ENCODE measurements at regions not wholly inside any gene's neighbourhood (a gene's known extent, or its start where the extent isn't known, plus 50 kb on each side); places are given as distances from the start of the nearest gene placed in this dataset.

DNA sequence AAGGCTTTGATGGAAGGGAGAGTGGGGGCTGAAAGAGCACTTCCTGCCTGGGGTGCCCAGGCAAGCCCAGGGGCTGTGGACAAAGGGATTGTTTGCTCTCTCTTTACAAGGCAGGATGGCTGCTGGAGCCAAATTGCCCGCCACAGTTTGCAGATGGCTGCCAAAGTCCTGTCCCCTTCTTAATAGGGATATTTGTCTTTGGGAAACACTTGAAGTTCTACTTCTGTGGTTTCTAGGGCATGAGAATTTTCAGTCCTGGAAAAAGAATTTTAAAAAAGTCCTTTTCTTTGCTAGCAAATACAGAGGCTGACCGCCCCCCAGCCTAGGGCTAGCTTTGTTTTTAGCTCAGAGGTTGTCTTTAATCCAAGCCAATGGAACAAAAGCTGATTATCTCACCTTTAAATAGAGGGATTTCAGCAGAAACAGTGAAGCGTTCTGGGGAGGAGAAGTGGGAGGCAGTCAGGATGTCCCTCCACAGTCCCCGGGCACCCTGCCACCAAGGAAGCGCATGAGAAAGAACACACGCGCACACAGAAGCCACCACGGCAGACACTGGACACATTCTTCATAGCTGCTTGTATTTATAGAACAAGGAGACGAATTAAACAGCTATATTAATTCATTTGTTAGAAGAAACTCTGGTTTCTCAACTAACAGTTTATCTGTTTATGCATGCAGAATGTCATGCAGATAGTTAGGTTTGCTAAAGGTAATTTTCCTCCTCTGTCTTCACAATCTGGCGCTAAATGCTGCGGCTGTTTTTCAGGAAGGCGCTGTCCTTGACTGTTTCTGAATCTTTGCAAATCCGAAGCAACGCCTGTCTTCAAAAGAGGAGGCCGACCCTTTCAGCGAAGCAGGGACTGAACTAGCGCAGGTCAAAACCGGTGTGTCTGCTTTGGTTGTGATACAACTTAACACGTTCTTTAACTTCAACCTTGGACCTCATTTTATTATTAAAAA lies 736.9 kb downstream of the QKI start:
- no peaks in the 10 kb centered on the region for H3K4me1 ChIP-seq (ENCODE audit: control insufficient read depth, extremely low read depth, insufficient read depth, low read length)
- dilution Hi-C loops (cut with MboI; ENCODE audit: extremely low pct_ligation_motif_present, low sequenced_read_pairs), result no loop called here
- DNase-seq (ENCODE audit: low read depth, low spot score) (no peak), FAIRE-seq (no peak)
- no peaks in the 10 kb centered on the region for H4K20me1 ChIP-seq (ENCODE audit: control insufficient read depth, extremely low read depth, insufficient read depth, low read length)
- H3K9ac ChIP-seq (ENCODE audit: control insufficient read depth, extremely low read depth, insufficient read depth, low read length), result no peak overlapping the region
- no peak overlapping the region for H3K4me3 ChIP-seq (ENCODE audit: control insufficient read depth in 2 of 3, extremely low read depth in 1 of 3, insufficient read depth in 2 of 3, low read depth in 1 of 3, low read length in 3 of 3)
- TF ChIP-seq, protein P1, sequence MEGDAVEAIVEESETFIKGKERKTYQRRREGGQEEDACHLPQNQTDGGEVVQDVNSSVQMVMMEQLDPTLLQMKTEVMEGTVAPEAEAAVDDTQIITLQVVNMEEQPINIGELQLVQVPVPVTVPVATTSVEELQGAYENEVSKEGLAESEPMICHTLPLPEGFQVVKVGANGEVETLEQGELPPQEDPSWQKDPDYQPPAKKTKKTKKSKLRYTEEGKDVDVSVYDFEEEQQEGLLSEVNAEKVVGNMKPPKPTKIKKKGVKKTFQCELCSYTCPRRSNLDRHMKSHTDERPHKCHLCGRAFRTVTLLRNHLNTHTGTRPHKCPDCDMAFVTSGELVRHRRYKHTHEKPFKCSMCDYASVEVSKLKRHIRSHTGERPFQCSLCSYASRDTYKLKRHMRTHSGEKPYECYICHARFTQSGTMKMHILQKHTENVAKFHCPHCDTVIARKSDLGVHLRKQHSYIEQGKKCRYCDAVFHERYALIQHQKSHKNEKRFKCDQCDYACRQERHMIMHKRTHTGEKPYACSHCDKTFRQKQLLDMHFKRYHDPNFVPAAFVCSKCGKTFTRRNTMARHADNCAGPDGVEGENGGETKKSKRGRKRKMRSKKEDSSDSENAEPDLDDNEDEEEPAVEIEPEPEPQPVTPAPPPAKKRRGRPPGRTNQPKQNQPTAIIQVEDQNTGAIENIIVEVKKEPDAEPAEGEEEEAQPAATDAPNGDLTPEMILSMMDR (optimal IDR thresholded peaks at IDR 0.05 in 1 of 3, IDR thresholded peaks at IDR 0.05 in 1 of 3, conservative IDR thresholded peaks at IDR 0.05 in 1 of 3; ENCODE audit: extremely low read depth in 1 of 3, insufficient read depth in 2 of 3, low read length in 3 of 3), result no peak
- no peak for TF ChIP-seq EZH2 (IDR thresholded peaks at IDR 0.05; ENCODE audit: low read length)
- no peak overlapping the region for H3K4me2 ChIP-seq (ENCODE audit: control insufficient read depth, extremely low read depth, insufficient read depth, low read depth, low read length)
- no peaks in the 10 kb centered on the region for H3K9me3 ChIP-seq (ENCODE audit: control insufficient read depth, low read depth, low read length)
- H3K9me1 ChIP-seq (ENCODE audit: control insufficient read depth, extremely low read depth, insufficient read depth, low read length), result no peaks in the 10 kb centered on the region
- no peak overlapping the region for H3K27ac ChIP-seq (ENCODE audit: control insufficient read depth, insufficient read depth, low read length)
- H3K79me2 ChIP-seq (ENCODE audit: control insufficient read depth, insufficient read depth, low read length), result no peaks in the 10 kb centered on the region
- H3K27me3 ChIP-seq (ENCODE audit: control insufficient read depth, extremely low read depth, insufficient read depth, low read length), result no peaks in the 10 kb centered on the region
- H3K36me3 ChIP-seq (ENCODE audit: control insufficient read depth in 2 of 2, extremely low read depth in 1 of 2, insufficient read depth in 2 of 2, low read length in 2 of 2), result no peaks in the 10 kb centered on the region
- H2AFZ ChIP-seq (ENCODE audit: control insufficient read depth, low read length), result no peak overlapping the region

DNA sequence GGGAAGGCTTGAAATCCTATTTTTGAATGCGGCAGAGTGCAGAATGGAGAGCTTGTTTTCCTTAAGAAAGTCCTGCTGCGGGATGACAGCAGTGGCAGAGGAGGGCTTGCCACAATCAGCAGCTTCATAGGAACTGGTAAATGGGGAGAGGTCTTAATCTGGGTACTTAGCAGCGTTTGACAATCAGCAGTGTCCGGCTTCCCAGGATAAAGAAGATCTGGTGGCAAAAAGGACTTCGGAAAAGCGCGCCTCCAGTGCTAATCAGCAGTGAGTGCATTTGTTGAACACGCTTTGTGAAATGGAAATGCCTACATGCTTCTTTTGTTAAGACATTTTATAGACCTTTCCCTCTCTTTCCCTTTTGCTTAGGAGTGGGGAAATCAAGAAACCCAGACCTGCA lies 735.7 kb downstream of the QKI start:
- no peaks in the 10 kb centered on the region for H3K9me1 ChIP-seq (ENCODE audit: control insufficient read depth, extremely low read depth, insufficient read depth, low read length)
- H3K4me2 ChIP-seq (ENCODE audit: control insufficient read depth, extremely low read depth, insufficient read depth, low read depth, low read length), result no peak overlapping the region
- no peaks in the 10 kb centered on the region for H3K27me3 ChIP-seq (ENCODE audit: control insufficient read depth, extremely low read depth, insufficient read depth, low read length)
- dilution Hi-C loops (cut with MboI; ENCODE audit: extremely low pct_ligation_motif_present, low sequenced_read_pairs), result no loop called here
- H4K20me1 ChIP-seq (ENCODE audit: control insufficient read depth, extremely low read depth, insufficient read depth, low read length), result no peaks in the 10 kb centered on the region
- FAIRE-seq (no peak), DNase-seq (ENCODE audit: low read depth, low spot score) (no peak)
- no peaks in the 10 kb centered on the region for H3K9me3 ChIP-seq (ENCODE audit: control insufficient read depth, low read depth, low read length)
- no peak overlapping the region for H2AFZ ChIP-seq (ENCODE audit: control insufficient read depth, low read length)
- no peak for TF ChIP-seq EZH2 (IDR thresholded peaks at IDR 0.05; ENCODE audit: low read length)
- TF ChIP-seq, protein P1 (optimal IDR thresholded peaks at IDR 0.05 in 1 of 3, IDR thresholded peaks at IDR 0.05 in 1 of 3, conservative IDR thresholded peaks at IDR 0.05 in 1 of 3; ENCODE audit: extremely low read depth in 1 of 3, insufficient read depth in 2 of 3, low read length in 3 of 3), result no peak
- no peaks in the 10 kb centered on the region for H3K79me2 ChIP-seq (ENCODE audit: control insufficient read depth, insufficient read depth, low read length)
- no peak overlapping the region for H3K4me3 ChIP-seq (ENCODE audit: control insufficient read depth in 2 of 3, extremely low read depth in 1 of 3, insufficient read depth in 2 of 3, low read depth in 1 of 3, low read length in 3 of 3)
- no peaks in the 10 kb centered on the region for H3K36me3 ChIP-seq (ENCODE audit: control insufficient read depth in 2 of 2, extremely low read depth in 1 of 2, insufficient read depth in 2 of 2, low read length in 2 of 2)
- no peaks in the 10 kb centered on the region for H3K4me1 ChIP-seq (ENCODE audit: control insufficient read depth, extremely low read depth, insufficient read depth, low read length)
- H3K27ac ChIP-seq (ENCODE audit: control insufficient read depth, insufficient read depth, low read length), result no peak overlapping the region
- H3K9ac ChIP-seq (ENCODE audit: control insufficient read depth, extremely low read depth, insufficient read depth, low read length), result no peak overlapping the region

Measured in keratinocyte (primary cell).